ENCODE measurements at regions not wholly inside any gene's neighbourhood (a gene's known extent, or its start where the extent isn't known, plus 50 kb on each side); places are given as distances from the start of the nearest gene placed in this dataset.

- DNase-seq (ENCODE audit: low read depth in 1 of 2, low spot score in 1 of 2), result no peak
These were observed 64.3 kb upstream of the TTC34 start for GRCh38 chr1:2865571-2866421.

GRCh38 chr1:2866422-2867086 lies 65.1 kb upstream of the TTC34 start:
- DNase-seq (ENCODE audit: low read depth in 1 of 2, low spot score in 1 of 2), result no peak

DNA sequence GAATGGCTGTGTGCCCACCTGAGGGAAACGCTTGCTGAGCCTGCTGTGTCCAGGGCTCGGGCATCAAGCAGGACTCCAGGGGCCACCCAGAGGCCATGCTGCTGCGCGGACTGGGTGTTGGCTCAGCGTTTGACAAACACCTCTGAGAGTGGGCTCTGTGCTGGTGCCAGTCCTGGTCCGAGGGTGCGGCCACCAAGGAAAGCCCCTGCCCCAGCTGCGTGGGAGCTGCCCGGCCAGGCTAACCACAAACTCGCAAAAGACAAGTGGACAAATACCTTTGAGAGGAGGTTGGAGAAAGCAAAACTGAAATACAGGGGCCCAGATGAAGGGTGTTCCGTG lies 65.6 kb upstream of the TTC34 start:
- DNase-seq (ENCODE audit: low read depth in 1 of 2, low spot score in 1 of 2), result no peak

DNA sequence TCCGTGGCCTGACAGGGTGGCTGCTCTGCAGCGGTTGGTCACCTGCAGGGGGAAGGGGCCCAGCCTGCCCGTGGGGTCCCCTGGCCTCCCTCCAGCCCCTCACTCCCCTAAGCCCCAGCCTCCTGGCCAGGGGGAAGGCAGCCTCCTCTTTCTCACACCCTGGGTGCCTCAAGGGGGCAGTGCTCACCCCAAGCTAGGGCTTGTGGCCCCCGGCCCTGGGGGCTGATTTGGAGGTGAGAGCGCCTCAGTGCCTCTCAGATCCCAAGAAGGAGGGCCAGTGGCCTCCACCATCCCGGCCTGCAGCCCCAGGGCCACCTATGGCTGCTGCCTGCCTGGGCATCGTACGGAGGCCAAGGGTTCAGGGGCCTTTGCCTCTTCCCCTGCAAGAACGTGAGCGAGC lies 66.4 kb upstream of the TTC34 start:
- no peak for DNase-seq (ENCODE audit: low read depth in 1 of 2, low spot score in 1 of 2)

- no peak for DNase-seq (ENCODE audit: low read depth in 1 of 2, low spot score in 1 of 2)
These were observed 67.2 kb upstream of the TTC34 start for GRCh38 chr1:2868571-2869195.

- no peak for DNase-seq (ENCODE audit: low read depth in 1 of 2, low spot score in 1 of 2)
These were observed 69.8 kb upstream of the TTC34 start for GRCh38 chr1:2871246-2871815.

DNA sequence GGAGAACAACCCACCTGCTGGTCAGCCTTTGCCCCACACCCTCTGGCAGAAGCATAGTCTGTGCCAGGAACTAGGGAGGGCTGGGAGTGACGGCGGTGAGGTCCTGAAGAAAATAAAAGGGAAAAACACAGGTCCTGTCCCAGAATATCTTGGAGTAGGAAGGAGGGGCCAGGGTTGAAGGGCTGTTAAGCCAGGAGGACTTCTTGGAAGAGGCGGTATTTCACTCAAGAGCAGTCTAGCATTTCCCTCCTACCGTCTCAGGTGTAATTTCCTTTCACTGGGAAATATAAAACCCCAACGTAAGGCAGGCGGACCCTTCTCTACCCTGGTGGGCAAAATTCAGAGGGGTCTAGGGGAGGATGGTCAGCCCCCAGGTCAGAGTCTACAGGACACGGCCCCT lies 72.7 kb upstream of the TTC34 start:
- DNase-seq (ENCODE audit: low read depth in 1 of 2, low spot score in 1 of 2), result no peak

GRCh38 chr1:2874607-2875480 lies 73.4 kb upstream of the TTC34 start:
- no peak for DNase-seq (ENCODE audit: low read depth in 1 of 2, low spot score in 1 of 2)

DNA sequence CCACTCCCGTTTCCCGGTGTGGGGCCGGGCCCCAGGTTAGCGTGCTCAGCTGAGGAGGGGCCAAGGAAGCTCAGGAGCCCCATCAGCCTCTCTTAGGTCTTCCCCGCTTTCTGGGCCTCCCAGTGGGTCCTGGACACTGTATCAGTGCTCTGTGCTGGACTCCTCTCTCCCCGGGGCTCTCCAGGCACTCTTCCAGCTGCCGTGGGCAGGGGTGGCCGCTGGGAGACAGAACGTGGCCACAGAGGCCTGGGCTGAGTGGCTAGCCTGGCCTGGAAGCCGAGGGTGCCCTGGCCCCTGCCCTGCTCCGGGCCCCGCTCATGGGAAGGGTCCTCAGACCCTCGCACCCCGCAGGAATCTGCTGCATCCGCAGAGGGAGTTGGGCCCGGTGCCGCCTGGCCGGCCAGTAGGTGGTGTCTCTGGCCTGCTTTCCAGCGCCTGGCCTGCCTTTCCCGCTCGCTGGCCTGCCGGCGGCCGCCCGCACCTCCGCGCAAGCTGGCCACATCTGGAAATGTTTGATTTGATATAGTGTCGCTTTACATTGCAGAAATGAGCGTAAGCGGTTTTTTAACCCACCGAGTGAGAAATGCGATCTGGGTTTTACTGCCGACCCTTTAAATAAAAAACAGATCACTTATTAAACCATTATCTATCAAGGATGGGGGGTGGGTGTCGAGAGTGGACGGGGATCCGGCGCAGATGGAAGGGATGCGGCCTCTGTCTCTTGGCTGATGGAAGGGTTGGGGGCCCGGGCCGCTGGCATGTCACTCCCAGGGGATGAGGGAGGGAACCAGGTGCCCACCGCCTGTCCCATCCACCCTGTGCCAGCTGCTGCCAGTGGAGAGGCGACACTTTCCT lies 74.4 kb upstream of the TTC34 start:
- DNase-seq (ENCODE audit: low read depth in 1 of 2, low spot score in 1 of 2), result no peak

- no peak for DNase-seq (ENCODE audit: low read depth in 1 of 2, low spot score in 1 of 2)
These were observed 75.4 kb upstream of the TTC34 start for GRCh38 chr1:2876846-2877245.

GRCh38 chr1:2877391-2877790 lies 75.9 kb upstream of the TTC34 start:
- no peak for DNase-seq (ENCODE audit: low read depth in 1 of 2, low spot score in 1 of 2)

DNA sequence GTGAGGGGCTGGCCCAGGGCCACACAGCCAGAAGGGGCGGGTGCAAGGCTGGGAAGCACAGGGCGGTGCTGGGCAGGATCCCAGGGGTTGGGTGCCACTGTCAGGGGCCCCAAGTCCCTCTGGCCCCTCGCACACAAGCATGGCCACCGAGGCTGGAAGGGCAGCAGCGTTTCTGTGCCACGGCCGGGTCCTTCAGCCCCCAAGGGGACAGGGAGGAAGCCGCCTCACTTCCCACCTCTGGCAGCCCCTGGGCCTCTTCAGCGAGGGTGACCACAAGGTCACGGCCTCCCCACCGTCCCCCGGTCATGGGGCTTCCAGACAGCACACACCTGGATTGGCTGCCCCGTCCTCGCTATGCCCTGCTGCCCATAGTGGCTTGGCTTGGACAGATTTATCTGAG lies 77.1 kb upstream of the TTC34 start:
- no peak for DNase-seq (ENCODE audit: low read depth in 1 of 2, low spot score in 1 of 2)

DNA sequence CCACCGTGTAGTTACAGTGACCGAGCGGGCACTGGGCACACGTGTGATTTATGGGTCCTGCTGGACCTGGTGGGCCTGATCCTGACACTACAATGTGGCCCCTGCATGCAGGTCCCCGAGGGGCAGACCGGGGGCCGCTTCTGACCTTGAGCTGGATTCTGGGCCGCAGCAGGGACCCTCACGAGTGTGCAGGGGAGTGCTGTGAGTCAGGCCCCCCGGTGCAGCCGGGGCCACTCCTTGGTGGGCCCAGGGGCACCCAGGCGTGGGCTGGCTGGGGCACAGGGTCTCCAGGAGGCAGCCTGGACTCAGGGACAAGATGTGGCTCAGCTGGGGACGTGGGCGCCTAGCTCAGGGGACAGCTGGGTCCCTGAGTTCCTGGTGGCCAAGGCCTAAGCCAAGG lies 77.5 kb upstream of the TTC34 start:
- no peak for DNase-seq (ENCODE audit: low read depth in 1 of 2, low spot score in 1 of 2)

DNA sequence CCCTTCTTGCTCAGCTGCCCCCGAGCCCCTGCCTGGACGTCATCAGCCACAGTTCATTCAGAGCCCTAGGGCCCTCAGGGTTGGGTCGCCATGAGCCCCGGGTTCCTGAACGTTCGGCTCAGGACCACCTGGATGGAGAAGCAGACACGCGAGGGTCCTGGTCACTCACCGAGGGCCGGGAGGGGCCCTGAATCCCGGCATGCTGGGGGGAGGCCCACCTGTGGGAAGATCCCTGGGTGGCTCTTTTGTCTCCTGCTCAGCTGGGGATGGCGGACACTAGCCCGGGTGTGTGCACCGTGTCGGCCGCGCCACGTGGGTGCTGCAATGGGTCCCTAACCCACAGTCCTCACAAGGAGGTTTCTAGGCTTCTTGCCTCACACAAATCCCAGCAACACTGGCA lies 78.1 kb upstream of the TTC34 start:
- no peak for DNase-seq (ENCODE audit: low read depth in 1 of 2, low spot score in 1 of 2)

GRCh38 chr1:2880086-2880485 lies 78.6 kb upstream of the TTC34 start:
- DNase-seq (ENCODE audit: low read depth in 1 of 2, low spot score in 1 of 2), result no peak

DNA sequence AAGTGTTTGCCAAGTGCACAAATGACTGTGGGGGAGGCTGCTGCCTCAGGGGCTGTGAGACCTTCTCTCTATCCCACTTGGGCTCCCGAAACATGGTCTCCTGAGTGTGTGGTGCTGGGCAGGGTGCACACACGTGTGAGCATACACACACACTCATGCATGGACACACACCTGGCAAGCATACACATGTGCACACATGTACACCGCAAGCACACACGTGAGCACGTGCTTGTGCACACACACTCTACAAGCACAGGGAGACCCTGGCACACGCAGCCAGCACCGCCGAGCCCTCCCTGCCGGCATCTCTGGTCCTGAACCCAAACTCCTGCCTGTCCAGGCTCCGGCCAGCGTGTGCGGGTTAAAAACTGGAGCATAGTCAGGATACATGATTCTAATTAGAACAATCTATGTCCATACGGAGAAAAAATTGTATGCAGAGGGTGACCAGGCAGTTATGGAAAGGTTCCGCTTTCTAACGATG lies 79.4 kb upstream of the TTC34 start:
- DNase-seq (ENCODE audit: low read depth in 1 of 2, low spot score in 1 of 2), result no peak

GRCh38 chr1:2881556-2881955 lies 80.1 kb upstream of the TTC34 start:
- DNase-seq (ENCODE audit: low read depth in 1 of 2, low spot score in 1 of 2), result no peak

DNA sequence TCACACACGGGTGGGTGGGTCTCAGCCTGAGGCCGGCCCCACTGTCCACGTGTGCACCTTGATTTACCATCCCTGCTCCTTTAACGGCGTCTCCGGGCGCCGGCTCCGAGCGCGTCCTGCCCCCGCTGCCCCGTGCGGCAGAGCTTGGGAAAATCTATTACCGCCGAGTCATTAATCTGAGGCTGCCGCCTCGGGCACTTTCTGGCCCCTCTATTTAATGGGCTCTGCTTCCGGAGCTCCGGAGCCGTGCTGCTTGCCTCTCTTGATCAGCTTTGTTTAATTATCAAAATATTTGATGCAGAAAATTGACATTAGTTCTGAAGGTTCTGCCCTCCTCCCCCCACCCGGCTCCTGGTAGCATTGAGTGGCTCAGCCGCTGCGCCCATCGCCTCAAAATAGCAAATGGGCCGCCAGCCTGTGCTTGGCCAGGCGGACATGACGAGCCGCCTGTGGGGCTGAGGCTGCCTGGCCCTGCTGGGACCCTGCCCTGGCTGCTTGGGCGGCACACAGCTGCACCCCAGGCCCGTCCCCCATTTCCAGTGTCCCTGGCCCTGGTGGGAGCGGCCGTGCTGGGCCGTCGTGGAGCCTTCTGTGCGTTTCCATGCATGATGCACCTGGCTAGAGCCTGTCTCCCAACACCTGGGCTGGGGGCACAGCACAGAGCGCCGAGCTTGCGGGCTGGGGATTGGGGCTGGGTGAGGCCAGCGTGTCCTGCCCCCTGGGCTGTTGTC lies 81.6 kb upstream of the TTC34 start:
- DNase-seq (ENCODE audit: low read depth in 1 of 2, low spot score in 1 of 2), result no peak

DNA sequence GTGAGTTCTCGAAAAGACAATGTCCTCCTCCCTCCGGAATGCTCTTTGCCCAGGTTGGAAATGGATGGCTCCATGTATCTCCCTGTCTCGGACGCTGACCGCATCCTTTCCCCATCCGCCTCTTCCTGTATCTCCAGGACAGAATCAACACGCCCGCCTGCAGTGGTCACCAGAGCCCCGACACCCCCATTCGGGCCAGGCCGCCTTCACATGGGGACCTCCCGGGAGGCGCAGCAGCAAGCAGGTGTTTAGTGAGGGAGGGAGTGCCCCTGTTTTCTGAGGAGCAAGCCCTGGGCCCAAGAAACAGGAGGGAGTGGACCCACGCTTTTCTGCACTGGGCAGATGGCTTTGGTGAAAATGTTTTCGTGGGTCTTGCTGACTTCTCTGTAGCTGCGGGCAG lies 83.5 kb upstream of the TTC34 start:
- no peak for DNase-seq (ENCODE audit: low read depth in 1 of 2, low spot score in 1 of 2)
